ENCODE measurements at regions not wholly inside any gene's neighbourhood (a gene's known extent, or its start where the extent isn't known, plus 50 kb on each side); places are given as distances from the start of the nearest gene placed in this dataset.

GRCh38 chr1:218943371-218943770 lies 230.3 kb upstream of the LYPLAL1 start:
- no peak for DNase-seq

- peak; percentile 77 for DNase-seq
Observed at GRCh38 chr1:218945050-218945449, 228.6 kb upstream of the LYPLAL1 start.

GRCh38 chr1:218946147-218946546 lies 227.5 kb upstream of the LYPLAL1 start:
- no peak for DNase-seq

GRCh38 chr1:218948446-218948845 lies 225.2 kb upstream of the LYPLAL1 start:
- peak; percentile 12 for DNase-seq

- no peak for DNase-seq
Observed at GRCh38 chr1:218953386-218953785, 220.3 kb upstream of the LYPLAL1 start.

GRCh38 chr1:218957971-218958370 lies 215.7 kb upstream of the LYPLAL1 start:
- DNase-seq = no peak

GRCh38 chr1:218959784-218960183 lies 213.9 kb upstream of the LYPLAL1 start:
- DNase-seq = no peak

- no peak for DNase-seq
Observed at GRCh38 chr1:218964471-218965185, 209.1 kb upstream of the LYPLAL1 start.

GRCh38 chr1:218965821-218966220 lies 207.9 kb upstream of the LYPLAL1 start:
- no peak for DNase-seq

GRCh38 chr1:218967254-218967653 lies 206.4 kb upstream of the LYPLAL1 start:
- no peak for DNase-seq

- no peak for DNase-seq
Observed at GRCh38 chr1:218967836-218968235, 205.8 kb upstream of the LYPLAL1 start.

GRCh38 chr1:218969006-218969405 lies 204.7 kb upstream of the LYPLAL1 start:
- DNase-seq = no peak

GRCh38 chr1:218970397-218970990 lies 203.2 kb upstream of the LYPLAL1 start:
- DNase-seq = no peak

- no peak for DNase-seq
Observed at GRCh38 chr1:218971156-218971555, 202.5 kb upstream of the LYPLAL1 start.

GRCh38 chr1:218980881-218981280 lies 192.8 kb upstream of the LYPLAL1 start:
- no peak for DNase-seq

GRCh38 chr1:218982482-218982881 lies 191.2 kb upstream of the LYPLAL1 start:
- DNase-seq = no peak

- DNase-seq = no peak
Observed at GRCh38 chr1:218983433-218983832, 190.2 kb upstream of the LYPLAL1 start.

GRCh38 chr1:218983848-218984247 lies 189.8 kb upstream of the LYPLAL1 start:
- peak; percentile 37 for DNase-seq

- DNase-seq = no peak
Observed at GRCh38 chr1:218985424-218985984, 188.2 kb upstream of the LYPLAL1 start.

- no peak for DNase-seq
Observed at GRCh38 chr1:218986816-218987215, 186.9 kb upstream of the LYPLAL1 start.

GRCh38 chr1:218990019-218990418 lies 183.7 kb upstream of the LYPLAL1 start:
- no peak for DNase-seq

GRCh38 chr1:218991089-218991488 lies 182.6 kb upstream of the LYPLAL1 start:
- no peak for DNase-seq

GRCh38 chr1:218994615-218995014 lies 179.1 kb upstream of the LYPLAL1 start:
- no peak for DNase-seq

- DNase-seq = no peak
Observed at GRCh38 chr1:218995091-218995665, 178.5 kb upstream of the LYPLAL1 start.
